A549 (cell line): ENCODE measurements at regions not wholly inside any gene's neighbourhood (a gene's known extent, or its start where the extent isn't known, plus 50 kb on each side); places are given as distances from the start of the nearest gene placed in this dataset.

Experiments
- ATAC-seq, 2 experiments: fragments of 200-7000 bp in 1 of 2; fragments of >200 bp in 1 of 2; cut with Nextera tagmentation in 1 of 2; cut with Tn5 transposase in 1 of 2; 3 replicates each; pipeline versions ENCODE4 v1.8.0 to v1.9.1; 2018 to 2020; ENCODE audit warnings: mild to moderate bottlenecking in 1 of 2, moderate library complexity in 1 of 2
- CTCF ChIA-PET: fragments of 300-600 bp; sonication (Branson Sonifier 250); formaldehyde crosslinking; extraction: SDS; loops from one replicate; lab custom pipeline; 2021; ENCODE audit warnings: antibody characterized with exemption, inconsistent platforms; lab: Yijun Ruan, JAX
- POLR2A ChIA-PET: fragments of 350-600 bp; formaldehyde crosslinking; extraction: SDS; loops from one replicate; lab custom pipeline; 2021; ENCODE audit warnings: antibody characterized with exemption, inconsistent platforms; lab: Yijun Ruan, JAX
- DNase-seq, 2 experiments: peaks; one replicate each; pipeline versions ENCODE4 v3.0.0 to v3.0.0-alpha.2; 2011 to 2016; ENCODE audit warnings: low read depth in 1 of 2, low spot score in 1 of 2
- FAIRE-seq: peaks from 2 replicates; lab custom pipeline; 2011; peaks lifted over from hg19 to GRCh38; lab: Jason Lieb, UNC
- H3K27ac ChIP-seq, 2 experiments: fragments of >200 bp; sonication (Bioruptor Twin); formaldehyde crosslinking; 3 replicates each; pipeline ENCODE4 v1.5.1; 2016 to 2017
- H3K4me1 ChIP-seq: fragments of >200 bp; sonication (Bioruptor Twin); formaldehyde crosslinking; 3 replicates; pipeline ENCODE4 v1.6.1; 2016
- H3K4me2 ChIP-seq: fragments of >200 bp; sonication (Bioruptor Twin); formaldehyde crosslinking; 3 replicates; pipeline ENCODE4 v1.6.1; 2016
- H3K4me3 ChIP-seq: fragments of >200 bp; sonication (Bioruptor Twin); formaldehyde crosslinking; 3 replicates; pipeline ENCODE4 v1.5.1; 2016
- H3K9me3 ChIP-seq: fragments of >200 bp; sonication (Bioruptor Twin); formaldehyde crosslinking; 3 replicates; pipeline ENCODE4 v1.6.1; 2016
- EHMT2 ChIP-seq: fragments of 200-600 bp; sonication (generic); IDR thresholded peaks from 2 replicates; pipeline ENCODE4 v1.6.1; 2016; ENCODE audit warnings: antibody characterized with exemption, low read depth, mild to moderate bottlenecking, moderate library complexity
- FOSB ChIP-seq: fragments of 250-450 bp; sonication (Bioruptor Pico); IDR thresholded peaks from 2 replicates; pipeline ENCODE4 v1.5.0; 2020; ENCODE audit warnings: mild to moderate bottlenecking, moderate library complexity
- FOSL2 ChIP-seq, 2 experiments: fragments of 450-650 bp in 1 of 2; fragments of >200 bp in 1 of 2; sonication (Bioruptor Twin) in 1 of 2; formaldehyde crosslinking; IDR thresholded peaks; 2 replicates each; pipeline versions ENCODE4 v1.5.0 to v1.6.1; 2016 to 2020; ENCODE audit warnings: mild to moderate bottlenecking in 1 of 2, moderate library complexity in 1 of 2
- FOXS1 ChIP-seq: fragments of 250-450 bp; sonication (Bioruptor Pico); IDR thresholded peaks from 2 replicates; pipeline ENCODE4 v1.5.0; 2020; ENCODE audit warnings: mild to moderate bottlenecking, moderate library complexity
- JUN ChIP-seq, 2 experiments: fragments of >200 bp; sonication (Bioruptor Twin); formaldehyde crosslinking; IDR thresholded peaks; 2 replicates in 1 of 2; 3 replicates in 1 of 2; pipeline ENCODE4 v1.6.1; 2016 to 2017
- MAFK ChIP-seq: fragments of 450-650 bp; IDR thresholded peaks from 2 replicates; pipeline ENCODE4 v1.6.1; 2014; ENCODE audit not compliant: partially characterized antibody
- RARB ChIP-seq: fragments of 250-450 bp; sonication (Bioruptor Pico); IDR thresholded peaks from 2 replicates; pipeline ENCODE4 v1.8.0; 2021; ENCODE audit warnings: mild to moderate bottlenecking, moderate library complexity
- RNF2 ChIP-seq: fragments of 200-600 bp; sonication (generic); IDR thresholded peaks from 2 replicates; pipeline ENCODE4 v1.6.1; 2016; ENCODE audit warnings: low read depth, mild to moderate bottlenecking, antibody characterized with exemption, moderate library complexity, borderline replicate concordance
- TFCP2L1 ChIP-seq: fragments of 250-450 bp; sonication (Bioruptor Pico); IDR thresholded peaks from 2 replicates; pipeline ENCODE4 v1.5.0; 2021; ENCODE audit warnings: mild to moderate bottlenecking
- ZFP36 ChIP-seq: fragments of 450-650 bp; IDR thresholded peaks from 2 replicates; pipeline ENCODE4 v1.6.1; 2014; ENCODE audit warnings: borderline replicate concordance; ENCODE audit not compliant: partially characterized antibody
- WGBS: methylation state at CpG from one replicate; pipeline ENCODE4 v1.1.6; 2017; ENCODE audit errors: missing lambda C conversion rate; 5-methylcytosine and 5-hydroxymethylcytosine counted together
- TF ChIP-seq, protein P1 (sequence below): fragments of 250-450 bp; sonication (Bioruptor Pico); IDR thresholded peaks from 2 replicates; pipeline ENCODE4 v1.5.0; 2020; ENCODE audit warnings: low read depth, mild to moderate bottlenecking, moderate library complexity
- TF ChIP-seq, protein P2 (sequence below): fragments of >200 bp; sonication (Bioruptor Twin); formaldehyde crosslinking; IDR thresholded peaks from 3 replicates; pipeline ENCODE4 v1.5.1; 2016
- TF ChIP-seq, protein P3 (sequence below): fragments of 250-450 bp; sonication (Bioruptor Pico); IDR thresholded peaks from 2 replicates; pipeline ENCODE4 v1.5.0; 2021; ENCODE audit warnings: mild to moderate bottlenecking, moderate library complexity, borderline replicate concordance
- TF ChIP-seq, protein P4 (sequence below): fragments of 450-650 bp; IDR thresholded peaks from 2 replicates; pipeline ENCODE4 v1.6.1; 2014; ENCODE audit warnings: antibody characterized with exemption
- TF ChIP-seq, protein P5 (sequence below): IDR thresholded peaks from 2 replicates; pipeline ENCODE4 v1.6.1; 2012; ENCODE audit warnings: low read depth, borderline replicate concordance

- TF ChIP-seq, protein P1, sequence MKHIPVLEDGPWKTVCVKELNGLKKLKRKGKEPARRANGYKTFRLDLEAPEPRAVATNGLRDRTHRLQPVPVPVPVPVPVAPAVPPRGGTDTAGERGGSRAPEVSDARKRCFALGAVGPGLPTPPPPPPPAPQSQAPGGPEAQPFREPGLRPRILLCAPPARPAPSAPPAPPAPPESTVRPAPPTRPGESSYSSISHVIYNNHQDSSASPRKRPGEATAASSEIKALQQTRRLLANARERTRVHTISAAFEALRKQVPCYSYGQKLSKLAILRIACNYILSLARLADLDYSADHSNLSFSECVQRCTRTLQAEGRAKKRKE: no peak
Measured at GRCh38 chr2:150050036-150050435, 437.4 kb downstream of the RND3 start (continued).

- Histone ChIP-seq H3K4me2 (no peak overlapping the region), H3K4me3 (no peak overlapping the region), H3K9me3 (no peaks in the 10 kb centered on the region), H3K4me1 (peaks cover 14% of the 10 kb centered on the region; the same call in 2 of the 3 replicates), H3K27ac (no peak overlapping the region)
- ChIA-PET POLR2A (no interaction called here), CTCF (no interaction called here)
- WGBS: 77% methylated on average over 2 of the region's 2 CpGs
- FAIRE-seq (no peak), ATAC-seq (no peak), DNase-seq (no peak)
- TF ChIP-seq MAFK: no peak
- no peak for TF ChIP-seq FOXS1
- no peak for TF ChIP-seq JUN (IDR thresholded peaks at IDR 0.05)
- no peak for TF ChIP-seq FOSL2 (IDR thresholded peaks at IDR 0.05)
- TF ChIP-seq FOSL2 (CRISPR knock-in tag; IDR thresholded peaks at IDR 0.05): peak; percentile 5; the same call in 1 of the 2 replicates
- TF ChIP-seq TFCP2L1 (CRISPR knock-in tag): no peak
Measured at GRCh38 chr2:150047620-150048222, 439.7 kb downstream of the RND3 start.

GRCh38 chr2:150046810-150047209 lies 440.7 kb downstream of the RND3 start:
- H3K4me2 ChIP-seq: no peak overlapping the region
- CTCF ChIA-PET: no interaction called here
- no peak for ATAC-seq
- H3K9me3 ChIP-seq: no peaks in the 10 kb centered on the region
- H3K27ac ChIP-seq: 0 out of 6 replicates have a peak overlapping the region, but pooled peaks of 1 of the 2 experiments have one; percentile 10
- WGBS: 83% methylated on average over 4 of the region's 4 CpGs
- no peak overlapping the region for H3K4me3 ChIP-seq
- no peak for DNase-seq
- TF ChIP-seq, protein P2, sequence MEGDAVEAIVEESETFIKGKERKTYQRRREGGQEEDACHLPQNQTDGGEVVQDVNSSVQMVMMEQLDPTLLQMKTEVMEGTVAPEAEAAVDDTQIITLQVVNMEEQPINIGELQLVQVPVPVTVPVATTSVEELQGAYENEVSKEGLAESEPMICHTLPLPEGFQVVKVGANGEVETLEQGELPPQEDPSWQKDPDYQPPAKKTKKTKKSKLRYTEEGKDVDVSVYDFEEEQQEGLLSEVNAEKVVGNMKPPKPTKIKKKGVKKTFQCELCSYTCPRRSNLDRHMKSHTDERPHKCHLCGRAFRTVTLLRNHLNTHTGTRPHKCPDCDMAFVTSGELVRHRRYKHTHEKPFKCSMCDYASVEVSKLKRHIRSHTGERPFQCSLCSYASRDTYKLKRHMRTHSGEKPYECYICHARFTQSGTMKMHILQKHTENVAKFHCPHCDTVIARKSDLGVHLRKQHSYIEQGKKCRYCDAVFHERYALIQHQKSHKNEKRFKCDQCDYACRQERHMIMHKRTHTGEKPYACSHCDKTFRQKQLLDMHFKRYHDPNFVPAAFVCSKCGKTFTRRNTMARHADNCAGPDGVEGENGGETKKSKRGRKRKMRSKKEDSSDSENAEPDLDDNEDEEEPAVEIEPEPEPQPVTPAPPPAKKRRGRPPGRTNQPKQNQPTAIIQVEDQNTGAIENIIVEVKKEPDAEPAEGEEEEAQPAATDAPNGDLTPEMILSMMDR: no peak
- TF ChIP-seq EHMT2: no peak
- TF ChIP-seq, protein P3, sequence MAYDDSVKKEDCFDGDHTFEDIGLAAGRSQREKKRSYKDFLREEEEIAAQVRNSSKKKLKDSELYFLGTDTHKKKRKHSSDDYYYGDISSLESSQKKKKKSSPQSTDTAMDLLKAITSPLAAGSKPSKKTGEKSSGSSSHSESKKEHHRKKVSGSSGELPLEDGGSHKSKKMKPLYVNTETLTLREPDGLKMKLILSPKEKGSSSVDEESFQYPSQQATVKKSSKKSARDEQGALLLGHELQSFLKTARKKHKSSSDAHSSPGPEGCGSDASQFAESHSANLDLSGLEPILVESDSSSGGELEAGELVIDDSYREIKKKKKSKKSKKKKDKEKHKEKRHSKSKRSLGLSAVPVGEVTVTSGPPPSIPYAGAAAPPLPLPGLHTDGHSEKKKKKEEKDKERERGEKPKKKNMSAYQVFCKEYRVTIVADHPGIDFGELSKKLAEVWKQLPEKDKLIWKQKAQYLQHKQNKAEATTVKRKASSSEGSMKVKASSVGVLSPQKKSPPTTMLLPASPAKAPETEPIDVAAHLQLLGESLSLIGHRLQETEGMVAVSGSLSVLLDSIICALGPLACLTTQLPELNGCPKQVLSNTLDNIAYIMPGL: no peak
- no peak for TF ChIP-seq RNF2
- no peak for TF ChIP-seq FOSB (CRISPR knock-in tag)
- TF ChIP-seq RARB (CRISPR knock-in tag): no peak
- TF ChIP-seq, protein P4, sequence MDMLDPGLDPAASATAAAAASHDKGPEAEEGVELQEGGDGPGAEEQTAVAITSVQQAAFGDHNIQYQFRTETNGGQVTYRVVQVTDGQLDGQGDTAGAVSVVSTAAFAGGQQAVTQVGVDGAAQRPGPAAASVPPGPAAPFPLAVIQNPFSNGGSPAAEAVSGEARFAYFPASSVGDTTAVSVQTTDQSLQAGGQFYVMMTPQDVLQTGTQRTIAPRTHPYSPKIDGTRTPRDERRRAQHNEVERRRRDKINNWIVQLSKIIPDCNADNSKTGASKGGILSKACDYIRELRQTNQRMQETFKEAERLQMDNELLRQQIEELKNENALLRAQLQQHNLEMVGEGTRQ: no peak
- TF ChIP-seq, protein P5, sequence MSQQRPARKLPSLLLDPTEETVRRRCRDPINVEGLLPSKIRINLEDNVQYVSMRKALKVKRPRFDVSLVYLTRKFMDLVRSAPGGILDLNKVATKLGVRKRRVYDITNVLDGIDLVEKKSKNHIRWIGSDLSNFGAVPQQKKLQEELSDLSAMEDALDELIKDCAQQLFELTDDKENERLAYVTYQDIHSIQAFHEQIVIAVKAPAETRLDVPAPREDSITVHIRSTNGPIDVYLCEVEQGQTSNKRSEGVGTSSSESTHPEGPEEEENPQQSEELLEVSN: no peak
- TF ChIP-seq ZFP36: no peak
- TF ChIP-seq, all 56 proteins: peak for 0
- peaks cover 16% of the 10 kb centered on the region; the same call in 2 of the 3 replicates for H3K4me1 ChIP-seq
- POLR2A ChIA-PET: no interaction called here
- no peak for FAIRE-seq
